ENCODE measurements at regions not wholly inside any gene's neighbourhood (a gene's known extent, or its start where the extent isn't known, plus 50 kb on each side); places are given as distances from the start of the nearest gene placed in this dataset.

GRCh38 chr5:12013351-12013750 is 109.1 kb upstream of the CTNND2 start:
- H3K9ac ChIP-seq (ENCODE audit: low read depth in 2 of 2, low read length in 2 of 2) = no peak overlapping the region
- TF ChIP-seq, protein P1, sequence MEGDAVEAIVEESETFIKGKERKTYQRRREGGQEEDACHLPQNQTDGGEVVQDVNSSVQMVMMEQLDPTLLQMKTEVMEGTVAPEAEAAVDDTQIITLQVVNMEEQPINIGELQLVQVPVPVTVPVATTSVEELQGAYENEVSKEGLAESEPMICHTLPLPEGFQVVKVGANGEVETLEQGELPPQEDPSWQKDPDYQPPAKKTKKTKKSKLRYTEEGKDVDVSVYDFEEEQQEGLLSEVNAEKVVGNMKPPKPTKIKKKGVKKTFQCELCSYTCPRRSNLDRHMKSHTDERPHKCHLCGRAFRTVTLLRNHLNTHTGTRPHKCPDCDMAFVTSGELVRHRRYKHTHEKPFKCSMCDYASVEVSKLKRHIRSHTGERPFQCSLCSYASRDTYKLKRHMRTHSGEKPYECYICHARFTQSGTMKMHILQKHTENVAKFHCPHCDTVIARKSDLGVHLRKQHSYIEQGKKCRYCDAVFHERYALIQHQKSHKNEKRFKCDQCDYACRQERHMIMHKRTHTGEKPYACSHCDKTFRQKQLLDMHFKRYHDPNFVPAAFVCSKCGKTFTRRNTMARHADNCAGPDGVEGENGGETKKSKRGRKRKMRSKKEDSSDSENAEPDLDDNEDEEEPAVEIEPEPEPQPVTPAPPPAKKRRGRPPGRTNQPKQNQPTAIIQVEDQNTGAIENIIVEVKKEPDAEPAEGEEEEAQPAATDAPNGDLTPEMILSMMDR (IDR thresholded peaks at IDR 0.05) = no peak
- no peaks in the 10 kb centered on the region for H3K9me3 ChIP-seq
- DNase-seq = no peak
- no peaks in the 10 kb centered on the region for H3K4me1 ChIP-seq
- H3K4me3 ChIP-seq = no peak overlapping the region
- no peaks in the 10 kb centered on the region for H3K27me3 ChIP-seq
- no peaks in the 10 kb centered on the region for H3K36me3 ChIP-seq
- no peak overlapping the region for H3K27ac ChIP-seq
- intact Hi-C loops (cut with DNase I) = no loop called here

- no peak overlapping the region for H3K9ac ChIP-seq (ENCODE audit: low read depth in 2 of 2, low read length in 2 of 2)
- no peaks in the 10 kb centered on the region for H3K36me3 ChIP-seq
- no peaks in the 10 kb centered on the region for H3K4me1 ChIP-seq
- TF ChIP-seq, protein P1 (IDR thresholded peaks at IDR 0.05) = no peak
- H3K27ac ChIP-seq = no peak overlapping the region
- no peaks in the 10 kb centered on the region for H3K27me3 ChIP-seq
- DNase-seq = no peak
- no peak overlapping the region for H3K4me3 ChIP-seq
- intact Hi-C loops (cut with DNase I) = no loop called here
- no peaks in the 10 kb centered on the region for H3K9me3 ChIP-seq
Observed at GRCh38 chr5:12003680-12004079, 99.4 kb upstream of the CTNND2 start.

GRCh38 chr5:11998397-11998796 is 94.2 kb upstream of the CTNND2 start:
- TF ChIP-seq, protein P1 (IDR thresholded peaks at IDR 0.05) = no peak
- H3K27ac ChIP-seq = no peak overlapping the region
- H3K9ac ChIP-seq (ENCODE audit: low read depth in 2 of 2, low read length in 2 of 2) = no peak overlapping the region
- no peak for DNase-seq
- no peaks in the 10 kb centered on the region for H3K36me3 ChIP-seq
- H3K4me1 ChIP-seq = no peaks in the 10 kb centered on the region
- no peaks in the 10 kb centered on the region for H3K9me3 ChIP-seq
- H3K4me3 ChIP-seq = no peak overlapping the region
- H3K27me3 ChIP-seq = no peaks in the 10 kb centered on the region
- intact Hi-C loops (cut with DNase I) = no loop called here

- H3K4me3 ChIP-seq = no peak overlapping the region
- intact Hi-C loops (cut with DNase I) = no loop called here
Observed at GRCh38 chr5:11997942-11998341, 93.7 kb upstream of the CTNND2 start.

DNA sequence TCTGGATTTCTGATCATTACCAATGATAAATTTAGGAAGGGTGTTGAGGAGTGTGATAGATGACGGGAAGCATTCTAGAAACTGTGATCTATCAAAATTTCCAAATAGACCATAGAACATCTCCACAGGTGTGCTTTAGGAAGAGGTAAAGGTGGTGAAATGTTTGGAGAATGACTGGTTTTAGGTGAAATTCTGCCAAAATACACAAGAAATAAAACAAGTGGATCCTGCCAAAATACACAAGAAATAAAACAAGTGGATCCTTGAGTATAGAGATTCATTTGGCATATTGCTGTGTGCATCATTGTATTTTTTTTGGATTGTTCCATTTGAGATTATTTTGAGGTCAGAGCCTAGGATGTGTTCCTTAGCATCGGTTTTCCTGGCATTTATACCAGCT is 88.3 kb upstream of the CTNND2 start:
- H3K4me3 ChIP-seq = no peak overlapping the region
- H3K9ac ChIP-seq (ENCODE audit: low read depth in 2 of 2, low read length in 2 of 2) = no peak overlapping the region
- TF ChIP-seq, protein P1 (IDR thresholded peaks at IDR 0.05) = no peak
- H3K27me3 ChIP-seq = no peaks in the 10 kb centered on the region
- no peak overlapping the region for H3K27ac ChIP-seq
- H3K4me1 ChIP-seq = no peaks in the 10 kb centered on the region
- intact Hi-C loops (cut with DNase I) = no loop called here
- no peaks in the 10 kb centered on the region for H3K9me3 ChIP-seq
- DNase-seq = no peak
- no peaks in the 10 kb centered on the region for H3K36me3 ChIP-seq

More at GRCh38 chr5:11997942-11998341, 93.7 kb upstream of the CTNND2 start:
- Histone ChIP-seq H3K27ac (no peak overlapping the region), H3K9me3 (no peaks in the 10 kb centered on the region), H3K36me3 (no peaks in the 10 kb centered on the region), H3K27me3 (no peaks in the 10 kb centered on the region), H3K4me1 (no peaks in the 10 kb centered on the region), H3K9ac (ENCODE audit: low read depth in 2 of 2, low read length in 2 of 2) (no peak overlapping the region)
- TF ChIP-seq, protein P1 (IDR thresholded peaks at IDR 0.05) = no peak
- DNase-seq = no peak

- H3K4me3 ChIP-seq = no peak overlapping the region
- no peak for DNase-seq
- TF ChIP-seq, protein P1 (IDR thresholded peaks at IDR 0.05) = no peak
- H3K4me1 ChIP-seq = no peaks in the 10 kb centered on the region
- H3K9ac ChIP-seq (ENCODE audit: low read depth in 2 of 2, low read length in 2 of 2) = no peak overlapping the region
- H3K27ac ChIP-seq = no peak overlapping the region
- no peaks in the 10 kb centered on the region for H3K9me3 ChIP-seq
- H3K36me3 ChIP-seq = no peaks in the 10 kb centered on the region
- H3K27me3 ChIP-seq = no peaks in the 10 kb centered on the region
- intact Hi-C loops (cut with DNase I) = no loop called here
Observed at GRCh38 chr5:11985993-11986392, 81.7 kb upstream of the CTNND2 start.

Measured in colonic mucosa (tissue), 4 donors.